Osteoblast (primary cell): ENCODE measurements at regions not wholly inside any gene's neighbourhood (a gene's known extent, or its start where the extent isn't known, plus 50 kb on each side); places are given as distances from the start of the nearest gene placed in this dataset.
A peak's percentile ranks its signal among the peaks of the same experiment; 100 is the strongest.

ENCODE experiments used
- DNase-seq: peaks from one replicate; pipeline ENCODE4 v3.0.0; 2011; ENCODE audit warnings: low spot score, mixed read lengths; ENCODE audit not compliant: insufficient read length; ENCODE audit errors: missing footprints
- H2AFZ ChIP-seq: 2 replicates; pipeline ENCODE4 v1.6.0; 2011; ENCODE audit warnings: mild to moderate bottlenecking, low read length
- H3K27ac ChIP-seq: 2 replicates; pipeline ENCODE4 v1.5.1; 2011; ENCODE audit warnings: mild to moderate bottlenecking, low read depth, low read length, moderate library complexity
- H3K27me3 ChIP-seq: 2 replicates; pipeline ENCODE4 v1.6.0; 2012; ENCODE audit warnings: mild to moderate bottlenecking, control low read depth, inconsistent platforms, low read length, moderate library complexity; ENCODE audit not compliant: insufficient read depth
- H3K36me3 ChIP-seq: 2 replicates; pipeline ENCODE4 v1.5.1; 2011; ENCODE audit warnings: mild to moderate bottlenecking, low read length, control low read depth, moderate library complexity; ENCODE audit not compliant: insufficient read depth
- H3K4me1 ChIP-seq: 2 replicates; pipeline ENCODE4 v1.5.1; 2011; ENCODE audit warnings: mild to moderate bottlenecking, low read length, control low read depth, moderate library complexity; ENCODE audit not compliant: insufficient read depth
- H3K4me2 ChIP-seq: 2 replicates; pipeline ENCODE4 v1.6.0; 2011; ENCODE audit warnings: mild to moderate bottlenecking, low read length; ENCODE audit not compliant: insufficient read depth
- H3K4me3 ChIP-seq: fragments of 200-600 bp; sonication (generic); 3 replicates; pipeline ENCODE4 v1.5.1; 2012; ENCODE audit warnings: mild to moderate bottlenecking, low read length, inconsistent platforms; ENCODE audit not compliant: insufficient read depth
- H3K79me2 ChIP-seq: 2 replicates; pipeline ENCODE4 v1.6.0; 2012; ENCODE audit warnings: mild to moderate bottlenecking, low read length, control low read depth, inconsistent platforms; ENCODE audit not compliant: insufficient read depth
- H3K9me3 ChIP-seq: 2 replicates; pipeline ENCODE4 v1.5.1; 2011; ENCODE audit warnings: low read depth, low read length, control low read depth
- H4K20me1 ChIP-seq: 2 replicates; pipeline ENCODE4 v1.6.0; 2012; ENCODE audit warnings: mild to moderate bottlenecking, low read length, control low read depth; ENCODE audit not compliant: insufficient read depth
- CTCF ChIP-seq: IDR thresholded peaks from 2 replicates; pipeline ENCODE4 v1.5.1; 2011; ENCODE audit warnings: mild to moderate bottlenecking, low read depth, low read length, moderate library complexity; ENCODE audit errors: extremely low read depth

- Histone ChIP-seq H3K4me3 (no peak overlapping the region), H3K9me3 (no peaks in the 10 kb centered on the region), H2AFZ (no peak overlapping the region), H3K27me3 (no peaks in the 10 kb centered on the region), H4K20me1 (no peaks in the 10 kb centered on the region), H3K79me2 (peaks cover 17% of the 10 kb centered on the region), H3K4me2 (no peak overlapping the region), H3K36me3 (no peaks in the 10 kb centered on the region), H3K27ac (no peak overlapping the region), H3K4me1 (no peaks in the 10 kb centered on the region)
- no peak for DNase-seq
- no peak for TF ChIP-seq CTCF
Observed at GRCh38 chr4:20456407-20456806, 204.7 kb downstream of the SLIT2 start.

GRCh38 chr4:20462426-20463175 is 210.9 kb downstream of the SLIT2 start:
- H3K36me3 ChIP-seq: no peaks in the 10 kb centered on the region
- no peak overlapping the region for H3K4me3 ChIP-seq
- no peak overlapping the region for H2AFZ ChIP-seq
- no peaks in the 10 kb centered on the region for H3K27me3 ChIP-seq
- TF ChIP-seq CTCF: no peak
- peaks cover 19% of the 10 kb centered on the region for H3K4me1 ChIP-seq
- H3K27ac ChIP-seq: no peak overlapping the region
- H3K4me2 ChIP-seq: no peak overlapping the region
- H4K20me1 ChIP-seq: peaks cover 16% of the 10 kb centered on the region
- DNase-seq: no peak
- peaks cover 24% of the 10 kb centered on the region for H3K79me2 ChIP-seq
- no peaks in the 10 kb centered on the region for H3K9me3 ChIP-seq

- peaks cover 16% of the 10 kb centered on the region for H4K20me1 ChIP-seq
- peaks cover 24% of the 10 kb centered on the region for H3K79me2 ChIP-seq
- TF ChIP-seq CTCF: no peak
- no peak overlapping the region for H3K27ac ChIP-seq
- H3K9me3 ChIP-seq: no peaks in the 10 kb centered on the region
- H3K4me2 ChIP-seq: no peak overlapping the region
- H3K4me1 ChIP-seq: peaks cover 19% of the 10 kb centered on the region
- DNase-seq: no peak
- H3K36me3 ChIP-seq: no peaks in the 10 kb centered on the region
- no peak overlapping the region for H2AFZ ChIP-seq
- no peak overlapping the region for H3K4me3 ChIP-seq
- H3K27me3 ChIP-seq: no peaks in the 10 kb centered on the region
Observed at GRCh38 chr4:20463176-20463430, 211.4 kb downstream of the SLIT2 start.

GRCh38 chr4:20464381-20464780 is 212.7 kb downstream of the SLIT2 start:
- H4K20me1 ChIP-seq: peaks cover 16% of the 10 kb centered on the region
- TF ChIP-seq CTCF: no peak
- H3K4me3 ChIP-seq: peak overlapping the region; percentile 20
- no peaks in the 10 kb centered on the region for H3K9me3 ChIP-seq
- peak overlapping the region; percentile 78 for H3K4me2 ChIP-seq
- peak overlapping the region; percentile 26 for H3K27ac ChIP-seq
- no peaks in the 10 kb centered on the region for H3K36me3 ChIP-seq
- H2AFZ ChIP-seq: no peak overlapping the region
- no peaks in the 10 kb centered on the region for H3K27me3 ChIP-seq
- DNase-seq: peak; percentile 80
- peaks cover 24% of the 10 kb centered on the region for H3K79me2 ChIP-seq
- peaks cover 19% of the 10 kb centered on the region for H3K4me1 ChIP-seq
